ENCODE measurements at regions not wholly inside any gene's neighbourhood (a gene's known extent, or its start where the extent isn't known, plus 50 kb on each side); places are given as distances from the start of the nearest gene placed in this dataset.

DNA sequence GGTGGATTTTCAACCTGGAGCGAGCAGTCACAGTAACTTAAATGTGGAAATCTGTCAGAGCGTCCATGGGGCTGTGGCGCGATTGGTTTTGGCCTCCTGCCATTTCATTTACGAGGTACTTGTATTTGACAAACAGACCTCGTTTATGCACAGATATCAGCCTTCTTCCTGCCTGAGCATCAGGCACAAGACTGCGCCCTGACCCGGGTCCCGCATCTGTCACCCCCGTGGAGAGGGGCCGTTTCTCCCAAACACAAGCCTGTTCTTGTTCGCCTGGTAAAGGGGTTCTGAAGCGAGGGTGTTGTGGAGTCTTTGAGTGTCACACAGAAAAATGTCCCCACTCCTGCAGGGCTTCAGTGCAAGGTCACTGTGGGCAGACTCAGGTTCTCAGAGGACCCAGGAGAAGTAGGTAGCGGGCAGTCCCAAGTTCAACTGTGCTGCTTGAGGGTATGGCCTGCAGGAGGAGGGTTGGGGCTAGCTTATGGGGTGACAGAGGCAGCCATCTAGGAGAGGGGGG lies 202.3 kb downstream of the URI1 start:
- in situ Hi-C loops (cut with HindIII; ENCODE audit: low sequenced_read_pairs): no loop called here
- DNase-seq (ENCODE audit: low spot score): no peak

DNA sequence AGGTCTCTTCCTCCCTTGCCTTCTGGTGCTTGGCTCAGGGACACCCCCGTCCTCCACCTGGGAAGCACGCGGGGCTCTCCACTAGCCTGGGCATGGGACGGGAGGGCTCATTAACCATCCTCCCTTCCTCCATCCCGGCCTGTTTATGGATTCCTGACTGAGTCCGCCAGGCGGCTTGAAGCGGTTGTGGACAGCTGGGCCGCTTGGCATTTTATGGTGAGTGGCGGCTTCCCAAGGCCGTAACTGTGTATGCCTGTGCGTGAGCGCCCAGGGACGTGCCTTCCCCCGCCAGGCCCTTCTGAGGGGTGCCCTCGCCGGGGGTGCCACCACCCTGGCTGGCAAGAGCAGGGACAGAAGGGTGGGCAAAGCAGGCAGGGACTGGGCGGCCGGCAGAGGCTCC lies 202.8 kb downstream of the URI1 start:
- in situ Hi-C loops (cut with HindIII; ENCODE audit: low sequenced_read_pairs): no loop called here
- DNase-seq (ENCODE audit: low spot score): no peak

DNA sequence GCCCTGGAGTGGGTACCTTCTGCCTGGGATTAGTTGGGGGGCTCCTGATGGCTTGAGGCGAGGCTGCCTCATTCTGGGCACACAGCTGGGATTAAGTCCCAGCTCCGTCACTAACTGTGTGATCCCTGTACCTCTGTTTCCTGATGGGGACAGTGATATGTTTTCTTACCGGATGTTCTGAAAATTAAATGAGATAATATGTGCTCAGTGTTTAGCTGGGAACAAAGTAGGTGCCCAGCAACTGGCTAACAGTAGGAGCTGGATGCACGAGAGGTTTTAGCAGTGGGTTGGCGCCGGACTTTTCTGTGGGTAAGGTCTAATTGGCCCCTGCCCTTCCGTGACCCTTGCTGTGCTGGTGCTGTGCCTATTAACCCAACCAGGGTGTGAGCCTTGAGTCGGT lies 203.4 kb downstream of the URI1 start:
- no peak for DNase-seq (ENCODE audit: low spot score)
- in situ Hi-C loops (cut with HindIII; ENCODE audit: low sequenced_read_pairs): no loop called here

DNA sequence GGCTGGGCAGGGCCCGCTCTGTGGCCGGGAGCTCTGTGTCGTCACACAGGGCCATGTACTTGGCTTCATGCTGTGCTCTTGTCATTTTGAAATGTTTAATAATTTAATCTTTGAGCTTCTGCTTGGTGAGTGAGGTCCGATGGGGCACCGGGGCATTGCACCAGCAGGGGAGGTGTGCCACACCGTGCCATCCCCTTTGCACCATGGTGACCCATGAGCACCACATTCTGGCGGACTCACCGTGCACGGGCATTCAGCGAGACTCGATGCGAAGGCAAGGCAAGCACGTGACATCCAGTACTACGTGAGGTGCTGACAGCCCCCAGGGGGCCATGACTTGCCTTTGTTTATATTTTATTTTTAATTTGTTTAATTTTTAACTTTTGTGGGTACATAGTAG lies 204.3 kb downstream of the URI1 start:
- in situ Hi-C loops (cut with HindIII; ENCODE audit: low sequenced_read_pairs): no loop called here
- no peak for DNase-seq (ENCODE audit: low spot score)

DNA sequence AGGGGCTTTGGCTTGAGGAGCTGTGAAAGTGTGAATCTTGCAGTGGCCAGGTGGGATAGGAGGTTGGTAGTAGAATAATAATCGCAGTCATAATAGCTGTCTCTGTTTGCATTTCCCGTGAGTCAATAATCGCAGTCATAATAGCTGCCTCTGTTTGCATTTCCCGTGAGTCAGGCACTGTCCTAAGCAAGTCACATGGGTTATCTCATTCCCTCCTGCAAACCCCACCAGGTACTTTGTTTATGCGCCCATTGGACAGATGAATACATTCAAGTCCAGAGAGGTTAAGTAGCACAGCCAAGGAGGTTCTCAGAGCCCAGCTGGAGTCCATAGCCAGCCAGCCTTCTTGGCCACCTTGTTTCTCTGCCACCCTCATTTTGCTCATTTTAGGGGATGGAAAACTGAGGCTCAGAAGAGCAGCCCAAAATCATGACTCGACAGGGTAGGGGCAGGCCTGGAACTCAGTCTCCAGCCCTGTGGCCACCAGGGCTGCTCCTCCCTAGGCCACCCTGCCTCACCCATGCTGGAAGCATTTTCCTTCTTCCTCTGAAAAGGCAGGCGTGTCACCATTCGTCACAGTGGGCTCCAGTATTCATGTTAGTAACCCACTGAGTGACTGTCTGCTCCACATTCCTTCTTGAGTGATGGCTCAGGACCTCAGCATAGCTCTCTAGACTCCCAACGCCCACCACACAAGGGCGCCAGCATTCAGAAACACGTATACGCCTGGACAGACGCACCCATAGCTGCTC lies 206.2 kb downstream of the URI1 start:
- no peak for DNase-seq (ENCODE audit: low spot score)
- in situ Hi-C loops (cut with HindIII; ENCODE audit: low sequenced_read_pairs): no loop called here

DNA sequence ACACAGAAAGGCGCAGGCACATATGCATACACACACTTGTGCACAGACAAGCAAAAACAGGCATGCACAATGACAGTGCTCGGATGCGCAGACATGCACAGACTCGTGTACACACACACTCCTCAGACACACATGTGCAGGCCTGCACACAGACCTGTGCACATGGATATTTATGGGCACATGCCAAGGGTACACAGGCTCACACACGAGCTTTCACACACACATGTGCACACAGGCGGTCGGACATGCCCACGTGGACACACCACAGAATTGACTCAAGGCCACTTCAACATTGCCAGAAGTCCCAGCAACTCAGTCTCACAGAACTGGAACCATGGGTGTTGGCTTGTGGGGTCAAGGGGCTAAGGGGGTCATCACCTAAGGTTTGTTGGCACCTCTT lies 206.8 kb downstream of the URI1 start:
- DNase-seq (ENCODE audit: low spot score): no peak
- in situ Hi-C loops (cut with HindIII; ENCODE audit: low sequenced_read_pairs): no loop called here

DNA sequence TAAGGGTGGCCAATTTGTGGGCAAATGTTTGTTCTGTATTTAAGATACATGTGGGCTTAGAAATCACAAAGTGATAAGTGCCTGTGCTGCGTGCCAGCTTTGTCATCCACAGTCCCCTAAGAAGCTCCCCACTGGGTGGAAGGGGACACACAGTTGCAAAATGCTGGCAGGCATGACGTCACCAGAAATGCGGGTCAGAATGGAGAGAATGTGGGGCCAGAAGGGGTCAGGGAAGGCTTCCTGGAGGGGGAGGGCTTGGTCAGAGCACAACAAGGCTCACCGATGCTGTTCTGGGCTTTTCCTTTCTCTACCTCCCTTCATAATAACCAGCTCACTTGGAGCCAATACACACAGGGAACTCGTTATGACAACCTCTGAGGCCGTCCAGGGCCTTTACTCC lies 207.3 kb downstream of the URI1 start:
- in situ Hi-C loops (cut with HindIII; ENCODE audit: low sequenced_read_pairs): no loop called here
- DNase-seq (ENCODE audit: low spot score): no peak

DNA sequence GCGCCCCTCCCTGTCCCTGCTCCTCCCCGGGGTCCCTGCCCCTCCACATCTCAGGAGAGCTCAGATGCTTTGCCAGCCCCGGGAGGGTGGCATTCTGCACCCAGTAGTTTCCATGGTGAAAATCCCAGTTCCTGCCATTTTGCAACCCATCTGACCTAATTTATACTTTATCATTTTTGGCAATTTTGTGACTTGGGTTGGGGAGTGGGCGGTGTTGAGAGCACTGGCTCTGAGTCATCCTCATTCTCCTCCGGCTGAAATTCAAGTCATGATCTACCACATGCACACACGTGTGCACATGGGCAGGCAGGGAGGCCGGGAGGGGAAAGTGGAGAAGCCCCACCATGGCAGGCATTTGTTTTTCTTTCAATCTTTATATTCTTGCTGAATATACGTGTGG lies 208.6 kb downstream of the URI1 start:
- DNase-seq (ENCODE audit: low spot score): no peak
- in situ Hi-C loops (cut with HindIII; ENCODE audit: low sequenced_read_pairs): no loop called here

DNA sequence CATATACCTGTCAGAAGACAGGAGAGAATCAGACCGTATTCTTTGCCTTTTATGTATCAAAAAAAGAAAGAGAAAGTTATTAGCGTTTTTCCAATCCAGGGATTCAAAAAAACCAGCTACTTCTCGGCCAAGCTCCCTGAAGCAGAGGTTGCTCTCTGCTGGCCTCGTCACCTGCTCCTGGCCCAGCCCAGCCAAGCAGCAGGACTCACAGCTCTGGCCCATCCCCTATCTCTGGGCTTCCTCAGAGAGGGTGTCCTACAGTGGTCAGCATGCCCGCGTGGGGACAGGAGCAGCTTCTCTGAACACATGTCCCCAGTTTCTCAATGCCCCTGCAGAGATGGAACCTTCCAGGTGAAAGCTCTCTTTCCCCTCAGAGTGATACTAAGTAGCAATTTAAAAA lies 209.0 kb downstream of the URI1 start:
- DNase-seq (ENCODE audit: low spot score): no peak
- in situ Hi-C loops (cut with HindIII; ENCODE audit: low sequenced_read_pairs): no loop called here

DNA sequence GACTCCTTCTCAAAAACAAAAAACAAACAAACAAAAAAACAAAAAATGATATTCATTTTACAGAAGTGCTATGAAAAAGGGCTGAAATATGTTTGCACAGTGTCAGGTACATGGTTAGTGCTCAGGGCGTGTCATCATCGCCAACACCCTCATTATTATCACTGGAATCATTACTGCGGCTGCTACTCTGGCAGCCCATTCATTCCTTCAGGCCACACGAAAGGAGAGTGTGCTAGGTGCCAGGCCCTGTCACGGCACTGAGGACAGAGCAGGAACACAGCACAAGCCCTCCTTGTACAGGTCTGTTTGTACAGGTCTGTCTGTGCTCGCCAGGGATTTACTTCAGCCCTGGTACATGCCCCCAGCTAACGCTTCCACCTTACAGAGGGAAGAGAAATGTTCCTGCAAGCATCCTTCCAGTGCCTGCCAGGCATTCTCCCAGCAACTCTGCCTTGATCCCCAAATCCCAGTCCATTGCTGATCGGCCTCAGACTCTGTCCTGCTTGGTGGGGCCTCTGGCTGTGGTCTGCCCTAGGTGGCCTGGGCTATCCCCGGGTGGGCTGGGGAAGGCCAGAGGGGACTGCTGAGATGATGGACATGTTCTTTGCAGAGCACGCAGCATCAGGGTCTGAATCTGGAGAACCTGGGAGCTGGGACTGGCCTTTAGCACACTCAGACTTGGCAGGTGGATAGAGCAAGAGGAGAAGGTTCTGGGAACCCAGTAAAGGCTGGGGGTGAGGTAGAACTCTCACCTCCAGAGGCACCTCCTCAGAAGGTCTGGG lies 210.7 kb downstream of the URI1 start:
- in situ Hi-C loops (cut with HindIII; ENCODE audit: low sequenced_read_pairs): no loop called here
- no peak for DNase-seq (ENCODE audit: low spot score)

DNA sequence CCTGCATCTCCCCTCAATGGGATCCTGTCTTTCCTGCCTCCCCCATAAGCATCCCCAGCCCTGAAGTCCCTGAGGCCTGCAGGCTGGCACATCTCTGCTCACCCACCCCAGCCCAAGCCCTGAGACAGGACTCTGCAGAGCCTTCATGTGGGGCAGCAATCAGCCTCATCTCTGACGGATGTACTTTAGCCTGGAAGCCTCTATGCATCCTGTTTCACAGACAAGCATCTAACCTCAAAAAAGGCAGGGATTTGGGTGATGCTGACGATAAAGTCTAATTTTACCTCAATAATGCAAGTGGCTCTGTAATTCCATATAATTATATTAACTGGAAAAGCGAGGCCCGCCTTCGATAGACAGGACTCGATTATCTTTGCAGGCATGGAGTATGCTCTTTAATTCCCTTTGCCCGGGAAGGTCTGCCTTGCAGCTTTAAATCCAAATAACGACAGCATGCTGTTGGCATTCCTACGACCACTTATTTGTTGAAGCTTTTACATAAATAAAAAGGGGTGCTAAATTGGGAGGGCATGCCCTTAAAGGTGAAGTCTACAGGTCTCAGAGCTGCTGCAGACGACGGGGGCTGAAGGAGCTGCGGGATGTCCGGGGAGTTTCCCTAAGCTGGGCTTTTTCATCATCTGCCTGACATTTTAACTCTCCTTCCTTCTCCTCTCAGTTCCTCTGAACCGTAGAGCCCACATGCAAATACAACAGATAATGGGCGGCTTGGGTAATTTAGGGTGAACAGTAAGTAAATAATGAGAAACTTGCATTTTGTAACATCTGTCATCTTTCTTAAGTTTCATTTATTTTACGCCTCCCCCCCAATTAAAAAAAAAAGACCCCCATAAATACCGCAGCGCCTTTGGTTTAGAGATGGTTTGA lies 211.5 kb downstream of the URI1 start:
- in situ Hi-C loops (cut with HindIII; ENCODE audit: low sequenced_read_pairs): no loop called here
- no peak for DNase-seq (ENCODE audit: low spot score)

DNA sequence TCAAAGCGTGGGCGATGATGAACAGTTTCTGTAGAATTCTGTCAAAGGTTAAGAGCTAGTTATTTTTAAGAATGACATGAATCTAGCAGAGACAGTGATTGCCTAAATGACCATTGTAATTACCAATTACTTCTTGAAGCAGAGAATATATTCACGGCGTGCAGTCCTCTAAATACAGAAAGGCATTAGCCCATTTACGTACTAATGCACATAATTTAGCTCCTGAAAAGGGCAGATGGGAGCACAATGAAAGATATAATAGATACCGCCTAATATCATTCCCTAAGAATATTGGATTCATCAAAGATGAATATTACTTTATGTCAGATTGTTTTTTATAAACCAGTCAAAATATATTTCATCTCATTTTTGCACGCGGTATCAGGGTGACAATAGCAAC lies 212.4 kb downstream of the URI1 start:
- in situ Hi-C loops (cut with HindIII; ENCODE audit: low sequenced_read_pairs): no loop called here
- no peak for DNase-seq (ENCODE audit: low spot score)

DNA sequence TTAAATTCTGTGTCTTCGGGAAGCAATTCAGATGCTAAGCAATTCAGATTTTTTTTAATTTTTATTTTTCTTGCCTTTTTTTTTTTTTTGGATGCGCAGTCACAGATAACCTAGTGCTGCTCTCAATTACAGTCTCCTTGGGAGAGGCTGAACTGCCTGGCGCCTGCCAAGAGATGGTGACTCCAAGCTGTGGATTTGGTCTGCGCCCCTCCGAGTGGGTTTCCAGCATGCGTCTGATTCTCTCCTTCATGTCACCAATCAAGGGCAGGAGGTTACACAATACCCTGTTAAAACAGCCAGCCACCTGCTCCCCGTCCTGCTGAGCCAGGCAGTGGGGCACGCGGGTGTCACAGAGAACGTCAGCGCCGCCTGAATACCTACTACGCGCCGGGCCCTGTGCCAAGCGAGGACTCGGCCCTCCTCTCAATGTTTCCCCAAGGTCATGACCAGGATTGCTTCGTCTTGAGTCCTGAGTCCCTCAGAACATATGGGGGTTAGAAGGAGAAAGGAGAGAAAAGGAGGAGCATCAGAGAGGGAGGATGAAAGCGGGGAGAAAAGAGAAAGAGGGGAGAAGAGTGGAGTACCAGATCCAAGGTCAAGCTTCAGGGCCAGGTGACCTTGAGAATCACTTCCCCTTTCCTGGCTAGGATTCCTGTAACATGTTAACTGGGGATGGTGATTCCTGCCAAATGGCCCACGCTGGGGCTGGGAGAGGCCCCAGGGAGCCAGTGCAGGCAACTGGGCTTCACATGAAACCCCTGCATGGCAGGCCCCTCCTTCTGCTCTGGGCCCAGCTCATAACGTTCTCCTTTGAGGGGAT lies 213.6 kb downstream of the URI1 start:
- in situ Hi-C loops (cut with HindIII; ENCODE audit: low sequenced_read_pairs): no loop called here
- no peak for DNase-seq (ENCODE audit: low spot score)

DNA sequence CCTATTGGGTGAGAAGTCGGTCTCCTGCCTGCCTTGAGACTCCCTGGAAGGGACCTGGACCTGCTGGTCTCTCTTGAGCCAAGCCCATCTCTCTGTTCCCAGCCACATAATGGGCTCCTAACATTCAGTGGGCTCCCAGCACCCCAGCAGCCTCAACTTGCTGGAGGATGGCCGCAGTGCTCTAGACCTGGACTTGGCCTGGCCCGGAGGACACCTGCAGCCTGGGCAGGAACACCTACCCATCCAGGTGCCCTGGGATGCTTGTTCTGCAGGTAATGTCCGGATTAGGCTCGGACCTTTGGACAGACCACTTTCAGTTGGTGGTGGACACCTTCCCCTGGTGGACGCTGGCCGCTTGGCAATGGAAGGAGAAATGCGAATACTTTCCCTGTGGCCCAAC lies 214.6 kb downstream of the URI1 start:
- in situ Hi-C loops (cut with HindIII; ENCODE audit: low sequenced_read_pairs): no loop called here
- DNase-seq (ENCODE audit: low spot score): no peak

DNA sequence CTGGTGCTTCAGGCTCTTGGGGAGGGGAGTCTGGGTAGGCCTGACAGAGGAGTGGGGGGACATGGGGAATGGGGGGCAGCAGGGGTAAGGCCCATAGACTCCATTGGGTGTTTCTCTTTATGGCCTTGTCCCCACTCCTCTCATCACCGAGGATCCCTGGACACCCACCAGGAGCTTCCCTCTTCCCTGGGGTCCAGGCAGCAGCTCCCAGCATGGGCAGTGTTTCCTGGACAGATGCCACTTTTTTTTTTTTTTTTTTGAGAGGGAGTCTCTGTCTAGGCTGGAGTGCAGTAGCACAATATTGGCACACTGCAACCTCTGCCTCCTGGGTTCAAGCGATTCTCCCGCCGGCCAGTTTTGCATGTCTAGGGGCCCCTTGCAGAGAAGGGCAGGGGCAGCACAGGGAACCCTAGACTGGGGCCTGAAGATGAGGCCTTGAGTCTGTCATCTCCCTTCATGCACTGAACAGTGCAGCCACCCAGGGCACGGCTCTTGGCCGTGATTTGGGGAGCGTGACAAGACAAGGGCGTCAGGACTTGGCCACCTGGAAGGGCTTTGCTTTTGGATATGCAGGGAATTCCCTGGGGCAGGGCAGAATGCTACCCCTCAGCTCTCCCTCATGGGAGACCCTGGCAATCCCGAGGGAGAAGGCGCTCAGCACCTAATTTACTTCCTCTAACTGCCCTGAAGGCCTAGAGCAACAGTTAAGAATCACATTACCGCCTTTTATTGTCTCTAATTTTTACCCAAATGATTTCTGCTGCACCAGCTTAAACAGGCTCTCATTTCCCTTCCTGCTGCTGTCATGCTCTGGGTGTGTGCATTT lies 213.9 kb upstream of the ZNF536 start:
- DNase-seq (ENCODE audit: low spot score): no peak
- in situ Hi-C loops (cut with HindIII; ENCODE audit: low sequenced_read_pairs): no loop called here

DNA sequence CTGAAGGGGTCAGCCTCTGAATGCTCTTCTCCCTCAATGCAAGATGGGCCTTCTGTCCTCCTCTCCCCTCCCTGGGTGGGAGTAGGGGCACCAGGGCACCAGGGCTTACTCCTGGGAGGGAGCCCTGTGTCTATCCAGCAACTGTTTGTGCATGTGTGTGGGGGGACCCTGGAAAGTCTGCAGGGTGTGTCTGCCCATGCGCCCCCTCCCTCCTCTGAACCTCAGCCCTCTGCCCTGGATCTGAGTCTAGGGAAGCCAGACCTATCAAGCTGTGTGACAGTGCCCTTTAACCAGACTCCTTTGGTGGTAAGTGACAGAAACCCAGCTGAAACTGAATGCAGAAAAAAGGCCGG lies 213.3 kb upstream of the ZNF536 start:
- no peak for DNase-seq (ENCODE audit: low spot score)
- in situ Hi-C loops (cut with HindIII; ENCODE audit: low sequenced_read_pairs): no loop called here

DNA sequence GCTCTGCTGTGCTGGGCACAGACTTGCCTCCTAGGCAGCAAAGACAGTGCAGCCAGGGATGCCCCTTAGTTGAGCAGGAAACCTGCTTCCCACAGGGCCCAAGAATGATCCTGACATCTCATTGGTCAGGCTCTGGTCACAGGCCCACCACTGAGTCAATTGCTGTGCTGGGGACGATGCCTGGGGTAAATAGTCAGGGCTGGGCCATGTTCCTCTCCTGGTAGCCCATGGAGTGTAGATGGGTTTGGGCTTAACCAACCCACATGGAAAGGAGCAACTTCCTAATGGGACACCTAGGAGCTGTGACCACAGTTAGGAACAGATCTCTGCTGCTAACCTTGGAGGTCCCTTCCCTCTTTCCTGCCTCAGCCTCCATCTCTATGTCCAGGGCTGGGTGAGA lies 212.5 kb upstream of the ZNF536 start:
- DNase-seq (ENCODE audit: low spot score): no peak
- in situ Hi-C loops (cut with HindIII; ENCODE audit: low sequenced_read_pairs): no loop called here

DNA sequence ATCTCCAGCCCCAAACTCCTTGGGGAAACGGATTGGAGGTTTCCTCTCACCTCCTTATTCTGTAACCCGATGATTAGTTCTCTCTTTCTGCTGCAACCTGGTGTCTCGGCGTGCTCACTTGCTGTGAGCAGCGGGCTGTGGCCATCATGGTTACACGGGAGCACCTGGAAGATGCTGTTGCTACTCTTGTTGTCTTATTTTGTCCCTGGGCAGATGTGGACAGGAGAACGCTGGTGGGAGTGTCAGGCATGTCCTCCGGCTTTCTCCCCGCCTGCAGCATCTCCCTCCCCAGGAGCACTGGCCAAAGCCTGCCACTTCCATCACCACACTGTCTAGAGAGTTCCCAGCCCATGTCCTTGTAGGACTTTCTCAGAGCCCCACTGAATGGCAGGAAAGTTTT lies 211.8 kb upstream of the ZNF536 start:
- no peak for DNase-seq (ENCODE audit: low spot score)
- in situ Hi-C loops (cut with HindIII; ENCODE audit: low sequenced_read_pairs): no loop called here

Measured in G401 (cell line).